ENCODE measurements at regions not wholly inside any gene's neighbourhood (a gene's known extent, or its start where the extent isn't known, plus 50 kb on each side); places are given as distances from the start of the nearest gene placed in this dataset.

- TF ChIP-seq CTCF (IDR thresholded peaks at IDR 0.05 in 8 of 11, conservative IDR thresholded peaks at IDR 0.05 in 3 of 11): no peak
- no peak for TF ChIP-seq POLR2AphosphoS5 (IDR thresholded peaks at IDR 0.05)
- no peak for TF ChIP-seq POLR2A (IDR thresholded peaks at IDR 0.05)
Measured at GRCh38 chr3:194286375-194287146, 64.6 kb downstream of the CPN2 start.

GRCh38 chr3:194287374-194287773 lies 63.8 kb downstream of the CPN2 start:
- no peaks in the 10 kb centered on the region for H3K27me3 ChIP-seq (replicated peaks in 1 of 7)
- no peak overlapping the region for H3K27ac ChIP-seq
- WGBS, 5 donors: 86 to 92% (median 89%) methylated on average over 3 of the region's 3 CpGs
- intact Hi-C loops (cut with DNase I; ENCODE audit: low total_unique reads): no loop called here
- no peak for TF ChIP-seq CTCF (IDR thresholded peaks at IDR 0.05 in 8 of 11, conservative IDR thresholded peaks at IDR 0.05 in 3 of 11)
- TF ChIP-seq POLR2A (IDR thresholded peaks at IDR 0.05): no peak
- TF ChIP-seq POLR2AphosphoS5 (IDR thresholded peaks at IDR 0.05): no peak
- no peak overlapping the region for H3K4me3 ChIP-seq
- peaks cover 0 to 11% (median 2%) of the 10 kb centered on the region in 8 donors for H3K9me3 ChIP-seq
- no peak for DNase-seq
- H3K4me1 ChIP-seq: peaks cover 0 to 10% (median 0%) of the 10 kb centered on the region in 6 donors
- no peaks in the 10 kb centered on the region for H3K36me3 ChIP-seq

More at GRCh38 chr3:194286375-194287146, 64.6 kb downstream of the CPN2 start:
- intact Hi-C loops (cut with DNase I; ENCODE audit: low total_unique reads): no loop called here
- H3K4me1 ChIP-seq: peaks cover 0 to 10% (median 0%) of the 10 kb centered on the region in 6 donors
- 85 to 94% (median 93%) methylated on average over 22 of the region's 22 CpGs for WGBS, 5 donors
- H3K27ac ChIP-seq: no peak overlapping the region
- peaks cover 0 to 11% (median 2%) of the 10 kb centered on the region in 8 donors for H3K9me3 ChIP-seq
- DNase-seq: no peak
- no peaks in the 10 kb centered on the region for H3K36me3 ChIP-seq
- H3K4me3 ChIP-seq: no peak overlapping the region
- H3K27me3 ChIP-seq (replicated peaks in 1 of 7): no peaks in the 10 kb centered on the region

- DNase-seq: no peak
- Histone ChIP-seq H3K9me3 (peaks cover 0 to 11% (median 2%) of the 10 kb centered on the region in 8 donors), H3K27ac (no peak overlapping the region), H3K4me3 (no peak overlapping the region), H3K4me1 (peaks cover 0 to 4% (median 0%) of the 10 kb centered on the region in 6 donors), H3K36me3 (no peaks in the 10 kb centered on the region), H3K27me3 (replicated peaks in 1 of 7) (no peaks in the 10 kb centered on the region)
- 89 to 96% (median 91%) methylated on average over 5 of the region's 5 CpGs for WGBS, 5 donors
- intact Hi-C loops (cut with DNase I; ENCODE audit: low total_unique reads): no loop called here
- TF ChIP-seq POLR2AphosphoS5 (IDR thresholded peaks at IDR 0.05) (no peak), POLR2A (IDR thresholded peaks at IDR 0.05) (no peak), CTCF (IDR thresholded peaks at IDR 0.05 in 8 of 11, conservative IDR thresholded peaks at IDR 0.05 in 3 of 11) (no peak)
Measured at GRCh38 chr3:194287977-194288706, 63.0 kb downstream of the CPN2 start.

All from spleen (tissue), 11 donors.